ENCODE measurements at regions not wholly inside any gene's neighbourhood (a gene's known extent, or its start where the extent isn't known, plus 50 kb on each side); places are given as distances from the start of the nearest gene placed in this dataset.

DNA sequence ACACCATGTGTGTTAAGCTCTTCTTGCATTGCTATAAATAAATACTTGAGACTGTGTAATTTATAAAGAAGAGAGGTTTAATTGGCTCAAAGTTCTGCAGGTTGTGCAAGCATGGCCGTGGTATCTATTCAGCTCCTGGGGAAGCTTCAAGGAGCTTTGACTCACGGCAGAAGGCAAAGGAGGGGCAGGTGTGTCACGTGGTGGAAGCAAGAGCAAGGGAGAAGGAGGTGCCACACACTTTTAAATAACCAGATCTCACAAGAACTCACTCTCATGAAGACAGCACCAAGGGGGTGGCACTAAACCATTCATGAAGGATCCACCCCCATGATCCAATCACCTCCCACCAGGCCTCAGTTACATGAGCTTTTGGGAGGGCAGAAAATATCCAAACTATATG lies 193.7 kb downstream of the ERMARD start:
- TF ChIP-seq POLR2A (IDR thresholded peaks at IDR 0.05): no peak
- TF ChIP-seq, protein P1, sequence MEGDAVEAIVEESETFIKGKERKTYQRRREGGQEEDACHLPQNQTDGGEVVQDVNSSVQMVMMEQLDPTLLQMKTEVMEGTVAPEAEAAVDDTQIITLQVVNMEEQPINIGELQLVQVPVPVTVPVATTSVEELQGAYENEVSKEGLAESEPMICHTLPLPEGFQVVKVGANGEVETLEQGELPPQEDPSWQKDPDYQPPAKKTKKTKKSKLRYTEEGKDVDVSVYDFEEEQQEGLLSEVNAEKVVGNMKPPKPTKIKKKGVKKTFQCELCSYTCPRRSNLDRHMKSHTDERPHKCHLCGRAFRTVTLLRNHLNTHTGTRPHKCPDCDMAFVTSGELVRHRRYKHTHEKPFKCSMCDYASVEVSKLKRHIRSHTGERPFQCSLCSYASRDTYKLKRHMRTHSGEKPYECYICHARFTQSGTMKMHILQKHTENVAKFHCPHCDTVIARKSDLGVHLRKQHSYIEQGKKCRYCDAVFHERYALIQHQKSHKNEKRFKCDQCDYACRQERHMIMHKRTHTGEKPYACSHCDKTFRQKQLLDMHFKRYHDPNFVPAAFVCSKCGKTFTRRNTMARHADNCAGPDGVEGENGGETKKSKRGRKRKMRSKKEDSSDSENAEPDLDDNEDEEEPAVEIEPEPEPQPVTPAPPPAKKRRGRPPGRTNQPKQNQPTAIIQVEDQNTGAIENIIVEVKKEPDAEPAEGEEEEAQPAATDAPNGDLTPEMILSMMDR (IDR thresholded peaks at IDR 0.05): no peak

Measured in testis (tissue), 2 donors.